Mucosa of rectum (tissue), 2 donors: ENCODE measurements at regions not wholly inside any gene's neighbourhood (a gene's known extent, or its start where the extent isn't known, plus 50 kb on each side); places are given as distances from the start of the nearest gene placed in this dataset.
"Not testable (repeated sequence)": the region's sequence is repeated elsewhere in the genome, so short reads cannot be mapped to it uniquely, and the experiment has no call there.

Source experiments
- H3K27ac ChIP-seq, 2 donors: one replicate each; pipeline ENCODE4 v1.7.0; 2013; ENCODE audit warnings: inconsistent platforms in 2 of 2, low read depth in 2 of 2, low read length in 2 of 2
- H3K27me3 ChIP-seq, 2 donors: one replicate each; pipeline ENCODE4 v1.7.0; 2013; ENCODE audit warnings: low read length in 2 of 2; ENCODE audit not compliant: control insufficient read depth in 2 of 2, insufficient read depth in 2 of 2
- H3K36me3 ChIP-seq, 2 donors: one replicate each; pipeline ENCODE4 v1.7.0; 2013; ENCODE audit warnings: low read length in 2 of 2; ENCODE audit not compliant: control insufficient read depth in 2 of 2, insufficient read depth in 2 of 2
- H3K4me1 ChIP-seq, 2 donors: one replicate each; pipeline ENCODE4 v1.7.0; 2013; ENCODE audit warnings: low read length in 2 of 2, mild to moderate bottlenecking in 1 of 2; ENCODE audit not compliant: control insufficient read depth in 2 of 2, insufficient read depth in 2 of 2
- H3K4me3 ChIP-seq, 2 donors: one replicate each; pipeline ENCODE4 v1.7.0; 2013; ENCODE audit warnings: low read length in 2 of 2
- H3K9ac ChIP-seq, 2 donors: one replicate each; pipeline ENCODE4 v1.7.0; 2013; ENCODE audit warnings: low read length in 2 of 2, low read depth in 1 of 2, mild to moderate bottlenecking in 1 of 2
- H3K9me3 ChIP-seq, 2 donors: one replicate each; pipeline ENCODE4 v1.7.0; 2013; ENCODE audit warnings: low read length in 2 of 2; ENCODE audit not compliant: control insufficient read depth in 2 of 2
- donor health status: healthy.
- donor health status: Normal muscosa, but diverticular disease.

DNA sequence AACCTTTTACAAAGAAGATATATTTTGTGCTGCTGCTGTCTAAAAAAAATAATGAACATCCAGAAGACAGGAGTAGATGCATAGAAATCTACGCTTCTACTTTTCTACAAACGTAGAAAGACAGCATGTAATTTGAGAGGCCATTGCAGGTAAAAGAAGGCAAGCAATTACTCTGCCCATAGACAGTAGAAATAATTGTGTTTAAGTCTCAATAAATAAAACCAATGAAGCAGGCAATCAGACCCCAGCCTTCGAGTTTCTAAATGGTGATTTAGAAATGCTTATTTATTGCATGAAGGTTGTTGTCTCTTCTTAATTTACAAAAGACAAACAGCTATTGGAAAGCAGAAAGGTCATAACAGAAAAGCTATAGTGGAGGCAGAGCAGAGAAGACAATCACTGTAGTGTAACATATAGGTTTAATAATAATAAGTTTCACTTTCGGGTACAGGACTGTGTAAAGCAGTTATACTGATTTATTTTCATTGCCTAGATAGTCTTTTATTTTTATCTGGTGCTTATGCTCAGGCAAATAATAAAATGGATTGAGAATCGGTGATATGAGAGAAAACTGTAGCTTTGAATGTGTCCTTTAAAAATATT, 123.0 kb upstream of the TACR3 start:
- Histone ChIP-seq H3K4me1 (no peaks in the 10 kb centered on the region), H3K9ac (no peak overlapping the region), H3K27ac (no peak overlapping the region), H3K27me3 (no peaks in the 10 kb centered on the region), H3K4me3 (no peak overlapping the region), H3K9me3 (no peaks in the 10 kb centered on the region), H3K36me3 (no peaks in the 10 kb centered on the region)

DNA sequence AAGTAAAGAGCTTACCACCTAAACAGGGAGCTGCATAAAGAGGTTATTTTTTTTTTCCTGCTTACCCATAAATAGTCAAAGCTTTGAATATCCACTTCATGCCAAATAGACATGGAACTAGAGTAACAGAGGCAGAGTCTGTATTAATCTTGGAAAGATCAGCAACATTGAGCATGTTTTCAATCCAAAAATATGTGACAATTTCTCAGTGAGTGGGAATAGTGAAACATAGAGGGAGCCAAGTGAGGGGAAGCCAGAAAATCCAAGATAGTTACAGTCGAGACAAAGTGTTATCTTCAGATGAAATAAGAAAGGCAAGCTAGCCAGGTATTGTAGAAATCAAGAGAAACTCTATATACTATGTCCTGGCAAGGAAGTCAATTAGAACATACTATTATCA, 122.3 kb upstream of the TACR3 start:
- H3K9me3 ChIP-seq: no peaks in the 10 kb centered on the region
- no peak overlapping the region for H3K4me3 ChIP-seq
- H3K27me3 ChIP-seq: no peaks in the 10 kb centered on the region
- H3K27ac ChIP-seq: no peak overlapping the region
- H3K9ac ChIP-seq: no peak overlapping the region
- no peaks in the 10 kb centered on the region for H3K4me1 ChIP-seq
- no peaks in the 10 kb centered on the region for H3K36me3 ChIP-seq

DNA sequence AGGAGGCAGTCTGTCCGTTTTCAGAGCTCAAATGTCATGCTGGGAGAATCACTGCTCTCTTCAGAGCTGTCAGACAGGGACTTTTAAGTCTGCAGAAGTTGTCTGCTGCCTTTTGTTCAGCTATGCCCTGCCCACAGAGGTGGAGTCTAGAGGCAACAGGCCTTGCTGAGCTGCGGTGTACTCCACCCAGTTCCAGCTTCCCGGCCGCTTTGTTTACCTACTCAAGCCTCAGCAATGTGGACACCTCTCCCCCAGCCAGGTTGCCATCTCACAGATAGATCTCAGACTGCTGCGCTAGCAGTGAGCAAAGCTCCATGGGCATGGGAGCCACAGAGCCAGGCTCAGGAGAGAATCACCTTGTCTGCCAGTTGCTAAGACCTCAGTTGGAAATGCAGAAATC, 90.5 kb upstream of the TACR3 start:
- H3K9me3 ChIP-seq, H3K4me3 ChIP-seq, H3K4me1 ChIP-seq, H3K9ac ChIP-seq, H3K36me3 ChIP-seq, H3K27ac ChIP-seq, H3K27me3 ChIP-seq: not testable (repeated sequence)

DNA sequence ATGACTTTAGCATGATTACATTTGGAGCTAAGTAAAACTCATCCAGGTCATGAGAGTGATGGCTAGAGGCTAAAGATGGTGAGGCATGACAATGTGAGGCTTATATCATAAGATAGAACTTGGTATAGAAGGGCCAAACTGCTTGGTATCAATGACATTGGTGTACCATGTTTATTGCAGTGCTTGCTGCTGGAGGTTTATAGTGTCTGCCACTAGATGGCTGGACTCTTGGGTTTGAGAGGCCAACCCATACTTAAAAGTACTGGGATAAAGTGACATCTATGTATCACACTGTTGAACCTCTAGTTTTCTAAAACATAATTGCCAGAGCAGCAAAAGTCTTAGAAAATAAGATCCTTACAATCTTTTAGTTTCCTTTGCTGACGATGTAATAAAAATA, 83.0 kb upstream of the TACR3 start:
- Histone ChIP-seq H3K4me1 (no peaks in the 10 kb centered on the region), H3K27ac (no peak overlapping the region), H3K27me3 (no peaks in the 10 kb centered on the region), H3K4me3 (no peak overlapping the region), H3K36me3 (no peaks in the 10 kb centered on the region), H3K9me3 (no peaks in the 10 kb centered on the region), H3K9ac (no peak overlapping the region)

DNA sequence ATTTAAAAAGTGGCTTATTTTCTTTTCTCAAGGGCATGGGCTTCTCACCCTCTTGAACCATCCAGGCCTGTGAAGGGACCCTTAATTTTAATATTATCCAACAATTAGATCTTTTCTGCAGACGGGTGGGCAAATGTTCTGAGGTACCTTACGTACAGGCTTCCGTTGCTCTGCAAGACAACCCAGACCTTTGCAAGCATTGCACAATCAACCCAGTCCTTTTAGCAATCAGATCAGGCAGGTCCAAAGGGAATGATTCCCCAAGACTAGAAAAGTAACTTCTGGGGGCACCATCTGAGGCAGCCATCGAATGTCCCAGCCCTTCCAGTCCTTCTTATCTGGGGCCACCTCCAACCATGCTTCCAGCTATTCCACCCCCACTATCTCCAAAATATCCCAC, 67.3 kb upstream of the TACR3 start:
- Histone ChIP-seq H3K27ac (no peak overlapping the region), H3K4me1 (no peaks in the 10 kb centered on the region), H3K4me3 (no peak overlapping the region), H3K36me3 (no peaks in the 10 kb centered on the region), H3K27me3 (no peaks in the 10 kb centered on the region), H3K9ac (no peak overlapping the region), H3K9me3 (peaks cover 0 to 4% of the 10 kb centered on the region in 2 donors)

DNA sequence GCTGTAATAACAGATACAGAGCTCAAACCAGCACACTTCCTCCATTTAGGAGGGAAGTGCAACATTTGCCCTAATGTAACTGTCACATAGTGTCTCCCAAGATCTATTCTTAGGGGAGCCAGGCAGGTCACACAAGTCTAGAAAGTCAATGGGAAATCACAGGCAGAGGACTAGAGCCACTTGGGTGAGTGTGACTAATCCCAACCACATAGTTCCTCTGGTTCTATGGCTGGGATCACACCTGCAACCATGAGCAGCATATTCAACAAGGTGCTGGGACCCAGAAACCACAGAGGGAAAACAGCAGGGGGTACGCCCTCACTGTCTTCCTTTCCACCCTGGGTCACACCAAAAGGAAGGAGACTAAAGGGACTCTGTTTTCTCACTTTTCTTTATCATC, 66.8 kb upstream of the TACR3 start:
- H3K9me3 ChIP-seq: peaks cover 0 to 4% of the 10 kb centered on the region in 2 donors
- no peak overlapping the region for H3K27ac ChIP-seq
- no peaks in the 10 kb centered on the region for H3K4me1 ChIP-seq

DNA sequence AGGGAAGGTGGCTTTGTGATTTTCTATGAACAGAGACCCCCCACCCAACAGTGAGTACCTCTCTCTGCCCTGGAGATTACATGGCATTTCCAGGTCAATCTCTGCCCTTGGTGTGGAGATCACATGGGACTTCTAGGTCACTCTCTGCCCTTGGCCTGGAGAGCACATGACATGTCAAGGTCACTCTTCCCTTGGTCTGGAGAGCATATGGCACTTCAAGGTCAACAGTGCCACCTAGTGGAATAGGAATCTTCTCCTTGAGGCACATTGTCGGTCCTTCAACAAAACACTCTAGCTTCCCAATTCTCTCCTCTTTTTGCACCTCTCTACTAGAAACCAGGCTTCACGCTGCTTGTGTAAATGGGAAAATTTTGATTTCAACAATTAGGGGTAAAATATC, 66.2 kb upstream of the TACR3 start:
- Histone ChIP-seq H3K9ac (no peak overlapping the region), H3K36me3 (no peaks in the 10 kb centered on the region), H3K27ac (no peak overlapping the region), H3K4me3 (no peak overlapping the region), H3K27me3 (no peaks in the 10 kb centered on the region), H3K4me1 (no peaks in the 10 kb centered on the region), H3K9me3 (peaks cover 0 to 4% of the 10 kb centered on the region in 2 donors)

More for the DNA sequence above, 66.8 kb upstream of the TACR3 start:
- no peaks in the 10 kb centered on the region for H3K36me3 ChIP-seq
- H3K27me3 ChIP-seq: no peaks in the 10 kb centered on the region
- no peak overlapping the region for H3K4me3 ChIP-seq
- H3K9ac ChIP-seq: no peak overlapping the region

DNA sequence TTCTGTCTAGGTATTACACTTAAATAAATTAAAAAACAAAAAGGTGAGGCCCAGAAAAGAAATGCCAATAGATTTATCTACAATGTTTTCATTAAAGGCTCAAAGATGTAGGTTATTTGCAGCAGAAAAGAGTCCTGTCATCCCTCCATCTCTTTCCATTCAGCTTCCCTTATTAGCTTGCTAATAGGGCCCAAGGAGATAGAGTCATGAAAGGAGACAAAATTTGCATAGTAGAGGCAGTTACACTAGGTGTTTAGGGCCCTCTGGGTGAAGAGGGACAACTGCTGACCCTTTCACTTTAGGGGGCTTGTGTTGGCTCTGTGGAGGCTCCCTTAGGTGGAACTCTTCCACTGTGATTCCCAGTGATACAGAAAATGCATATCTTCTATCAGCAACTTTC, 58.4 kb upstream of the TACR3 start:
- Histone ChIP-seq H3K4me3 (no peak overlapping the region), H3K27me3 (no peaks in the 10 kb centered on the region), H3K36me3 (no peaks in the 10 kb centered on the region), H3K27ac (no peak overlapping the region), H3K9me3 (no peaks in the 10 kb centered on the region), H3K4me1 (no peaks in the 10 kb centered on the region), H3K9ac (no peak overlapping the region)

DNA sequence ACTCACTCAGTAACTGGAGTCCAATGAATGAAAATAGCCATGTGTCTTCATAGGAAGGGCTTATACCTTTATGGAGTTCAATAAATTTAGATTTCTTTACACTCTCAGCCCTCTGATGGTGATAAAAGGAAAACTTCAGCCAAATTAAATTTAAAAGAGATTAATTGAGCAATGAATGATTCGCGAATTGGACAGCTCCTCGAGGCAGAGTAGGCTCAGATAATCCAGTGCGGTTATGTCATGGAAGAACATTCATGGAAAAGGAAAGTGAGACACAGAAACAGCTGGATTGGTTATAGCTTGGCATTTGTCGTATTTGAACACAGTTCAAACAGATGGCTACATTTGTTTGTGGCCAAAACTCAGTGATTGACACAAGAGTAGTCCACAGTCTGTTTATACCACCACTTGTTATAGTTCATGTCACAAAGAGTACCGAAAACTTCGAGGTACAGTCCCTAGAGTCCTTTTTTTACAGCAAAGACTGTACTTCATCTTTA, 54.6 kb upstream of the TACR3 start:
- Histone ChIP-seq H3K4me1 (no peaks in the 10 kb centered on the region), H3K9me3 (no peaks in the 10 kb centered on the region), H3K27ac (no peak overlapping the region), H3K9ac (no peak overlapping the region), H3K4me3 (no peak overlapping the region), H3K36me3 (no peaks in the 10 kb centered on the region), H3K27me3 (no peaks in the 10 kb centered on the region)

DNA sequence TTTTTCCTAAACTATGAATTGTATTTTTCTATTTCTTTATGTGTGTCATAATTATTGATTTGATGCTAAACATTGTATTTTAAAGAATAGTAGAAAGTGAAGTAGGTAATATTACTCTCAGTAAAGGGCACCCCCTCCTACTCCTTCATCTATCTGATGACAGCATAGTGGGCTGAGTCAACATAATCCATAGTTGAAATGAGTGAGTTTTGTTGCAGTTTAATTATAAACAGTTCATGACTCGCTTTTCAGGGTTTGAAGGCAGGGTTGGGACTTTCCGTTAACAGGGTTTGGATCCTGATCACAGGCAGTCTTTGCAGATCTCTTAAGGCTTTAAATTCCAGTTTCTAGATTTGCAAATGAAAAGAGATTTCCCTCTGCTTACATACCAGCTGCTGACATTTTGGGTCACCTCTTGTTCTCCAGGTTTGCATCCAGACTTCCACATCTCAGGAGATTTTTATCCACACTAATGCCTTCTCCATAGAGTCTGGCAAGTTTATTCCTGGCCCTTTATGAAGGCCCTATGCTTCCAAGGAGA, 54.0 kb upstream of the TACR3 start:
- Histone ChIP-seq H3K9ac (no peak overlapping the region), H3K4me3 (no peak overlapping the region), H3K27ac (no peak overlapping the region), H3K9me3 (no peaks in the 10 kb centered on the region), H3K36me3 (no peaks in the 10 kb centered on the region), H3K27me3 (no peaks in the 10 kb centered on the region), H3K4me1 (no peaks in the 10 kb centered on the region)
